GM19328 (cell line): ENCODE measurements at regions not wholly inside any gene's neighbourhood (a gene's known extent, or its start where the extent isn't known, plus 50 kb on each side); places are given as distances from the start of the nearest gene placed in this dataset.
A peak's percentile ranks its signal among the peaks of the same experiment; 100 is the strongest.
"Not testable (repeated sequence)": the region's sequence is repeated elsewhere in the genome, so short reads cannot be mapped to it uniquely, and the experiment has no call there.

ENCODE experiments used
- ATAC-seq: cut with Tn5 transposase; IDR thresholded peaks from one replicate; pipeline ENCODE4 v1.9.1; 2021; ENCODE audit warnings: mild to moderate bottlenecking, moderate library complexity; ENCODE audit not compliant: unreplicated experiment

DNA sequence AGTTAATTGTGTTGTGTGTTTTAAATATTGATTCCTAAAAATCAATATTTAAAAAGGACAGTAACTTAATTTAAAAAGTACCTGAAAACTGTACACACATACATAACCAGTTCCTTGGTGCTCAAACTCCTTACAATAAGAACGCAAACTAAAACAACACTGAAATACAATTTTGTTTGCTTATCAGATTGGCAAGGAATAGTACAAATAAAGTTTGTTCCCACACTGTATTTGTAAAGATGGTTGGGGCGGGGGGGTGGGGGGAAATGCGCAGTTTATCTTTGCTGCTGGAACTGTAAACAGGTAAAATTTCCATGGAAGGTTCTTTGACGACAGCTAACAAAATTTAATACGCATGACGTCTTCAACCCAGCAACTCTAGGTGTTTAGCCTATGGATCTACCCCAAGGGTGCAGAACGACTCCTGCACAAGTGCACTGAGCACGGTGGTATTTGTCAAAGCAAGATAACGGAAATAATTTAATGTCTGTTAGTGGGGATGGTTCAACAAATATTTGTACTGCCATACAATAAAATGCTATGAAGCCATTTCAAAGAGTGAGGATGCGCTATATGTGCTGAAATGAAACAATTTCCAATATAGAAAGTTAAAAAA is 96.5 kb downstream of the ING1 start:
- no peak for ATAC-seq

DNA sequence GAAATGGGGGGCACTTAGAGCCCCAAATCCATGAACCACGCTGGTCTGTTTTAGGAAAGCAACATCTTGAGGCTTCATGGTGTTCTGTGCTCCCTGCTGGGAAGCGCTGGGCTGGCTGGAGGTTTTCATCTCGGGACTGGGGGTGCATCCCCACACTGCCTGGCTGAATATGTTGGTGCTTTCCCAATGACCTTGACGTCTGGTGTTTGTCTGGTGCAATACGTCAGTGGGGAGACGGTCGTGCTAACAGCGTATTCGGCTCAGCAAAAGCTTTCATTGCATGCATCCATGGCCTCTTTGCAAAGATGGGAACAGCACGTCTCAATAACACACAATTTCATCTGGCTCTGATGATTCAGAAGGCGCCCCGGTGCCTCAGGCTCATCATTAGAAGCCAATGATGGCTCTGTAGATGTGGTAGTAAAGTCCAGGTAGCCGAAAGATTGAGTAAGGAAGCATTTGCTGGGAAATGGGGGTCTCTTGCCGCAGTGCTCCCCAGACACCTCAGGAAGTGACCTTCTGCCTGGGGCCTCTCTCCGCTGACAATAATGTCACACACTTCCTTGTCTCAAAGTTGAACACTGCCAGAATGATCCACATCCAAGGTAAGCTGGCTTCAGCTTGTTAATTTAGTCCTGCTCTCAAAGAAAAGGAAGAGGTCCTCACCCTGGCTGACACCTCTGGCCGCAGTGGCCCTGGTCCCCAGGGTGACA is 97.7 kb downstream of the ING1 start:
- no peak for ATAC-seq

DNA sequence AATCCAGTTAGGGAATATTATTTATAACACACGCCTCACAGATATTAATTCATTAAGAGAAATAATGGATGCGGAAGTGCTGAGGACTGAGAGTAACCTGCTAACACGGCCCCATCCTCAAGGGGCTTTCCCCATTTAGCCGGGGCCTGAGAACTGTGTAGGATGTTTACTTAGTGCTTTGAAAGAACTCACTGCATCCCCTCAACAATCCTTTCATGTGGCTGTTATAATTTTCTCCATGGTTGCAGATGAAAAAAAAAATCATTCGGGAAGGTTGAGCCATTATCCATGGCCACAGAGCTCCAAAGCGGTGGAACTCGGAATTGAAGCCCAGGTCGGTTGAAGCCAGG is 98.2 kb downstream of the ING1 start:
- no peak for ATAC-seq

GRCh38 chr13:110812121-110812868 is 98.8 kb downstream of the ING1 start:
- no peak for ATAC-seq

DNA sequence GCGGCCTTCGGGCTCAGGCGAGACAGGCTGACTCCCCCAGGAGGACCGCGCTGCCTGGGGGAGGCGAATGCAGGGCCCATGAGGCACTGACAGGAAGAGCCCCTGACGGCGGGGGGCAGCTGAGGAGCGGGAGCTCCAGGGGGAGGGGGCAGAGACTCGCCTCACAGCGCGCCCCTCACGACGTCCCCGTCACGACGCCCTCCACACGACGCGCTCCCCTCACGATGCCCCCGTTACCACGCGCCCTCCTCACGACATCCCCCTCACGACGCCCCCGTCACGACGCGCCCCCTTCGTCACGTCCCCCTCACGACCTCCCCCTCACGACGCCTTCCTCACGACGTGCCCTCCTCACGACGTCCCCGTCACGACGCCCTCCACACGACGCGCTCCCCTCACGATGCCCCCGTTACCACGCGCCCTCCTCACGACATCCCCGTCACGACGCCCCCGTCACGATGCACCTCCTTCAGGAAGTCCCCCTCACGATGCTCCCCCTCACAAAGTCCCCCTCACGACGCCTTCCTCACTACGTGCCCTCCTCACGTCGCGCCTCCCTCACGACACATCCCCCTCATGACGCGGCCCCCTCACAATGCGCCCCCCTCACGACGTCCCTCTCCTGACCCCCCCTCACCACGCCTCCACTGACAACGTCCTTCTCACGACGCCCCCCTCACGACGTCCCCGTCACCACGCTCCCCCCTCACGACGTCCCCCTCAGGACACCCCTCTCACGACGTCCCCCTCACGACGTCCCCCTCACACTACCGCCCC is 99.6 kb downstream of the ING1 start:
- no peak for ATAC-seq

- no peak for ATAC-seq
Measured at GRCh38 chr13:110813646-110814624, 100.4 kb downstream of the ING1 start.

DNA sequence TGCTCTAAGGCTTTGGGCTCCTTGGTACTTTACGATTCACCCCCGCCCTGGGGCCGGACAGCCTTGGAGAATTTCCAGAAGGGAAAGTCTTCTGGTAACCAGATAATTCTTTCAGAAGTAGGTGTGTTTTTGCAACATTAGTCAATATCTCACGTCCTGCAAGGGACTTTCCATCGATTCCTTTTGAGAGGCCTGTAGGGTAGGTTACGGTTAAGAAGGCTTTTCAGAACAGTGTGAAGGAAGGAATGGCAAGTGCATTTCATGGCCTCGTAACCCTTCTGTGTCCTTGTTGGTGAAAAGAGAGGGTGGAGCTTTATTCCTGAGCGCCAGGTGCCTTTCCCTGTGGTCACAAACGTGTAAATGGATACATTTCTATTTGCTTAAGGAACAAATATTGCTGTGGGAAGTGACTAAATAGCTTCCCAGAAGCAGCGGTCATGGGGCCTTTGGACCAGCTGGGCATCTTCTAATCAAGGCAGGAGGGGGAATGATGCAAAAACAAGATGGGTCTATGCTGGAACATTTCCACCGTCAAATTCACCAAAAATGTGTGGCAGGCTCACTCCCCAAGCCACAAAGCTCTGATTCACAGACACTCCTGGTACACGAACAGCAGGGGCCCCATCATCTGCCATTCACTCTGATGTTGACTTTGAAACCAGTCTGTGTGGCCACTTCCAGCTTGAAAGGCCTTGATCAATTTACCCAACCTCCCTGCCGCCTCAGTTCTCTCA is 99.2 kb downstream of the ANKRD10 start:
- ATAC-seq: no peak

GRCh38 chr13:110816500-110816899 is 98.4 kb downstream of the ANKRD10 start:
- no peak for ATAC-seq

- ATAC-seq: no peak
Measured at GRCh38 chr13:110817143-110817542, 97.7 kb downstream of the ANKRD10 start.

DNA sequence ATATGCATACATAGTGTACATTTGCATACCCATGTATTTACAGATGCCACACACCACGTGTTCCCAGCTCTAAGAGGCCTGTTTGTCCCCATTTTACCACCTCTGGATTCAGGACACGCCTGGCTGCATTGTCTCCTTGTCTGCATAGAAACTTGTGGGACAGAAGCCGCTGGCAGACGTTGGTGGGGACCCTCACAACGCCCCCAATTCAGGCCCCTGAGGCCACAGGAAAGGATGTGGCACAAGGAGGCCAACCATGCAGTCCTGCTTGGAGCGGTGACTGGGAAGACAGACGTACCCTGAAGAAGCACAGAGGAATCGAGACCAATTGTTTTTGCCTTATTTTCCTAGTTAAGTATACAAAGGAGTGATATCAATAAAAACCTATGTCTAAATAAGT is 96.1 kb downstream of the ANKRD10 start:
- no peak for ATAC-seq

- peak; percentile 65 for ATAC-seq
Measured at GRCh38 chr13:110819203-110820014, 95.5 kb downstream of the ANKRD10 start.

GRCh38 chr13:110820322-110820721 is 94.5 kb downstream of the ANKRD10 start:
- no peak for ATAC-seq

GRCh38 chr13:110821837-110822668 is 92.8 kb downstream of the ANKRD10 start:
- ATAC-seq: not testable (repeated sequence)

- ATAC-seq: no peak
Measured at GRCh38 chr13:110822669-110822945, 92.3 kb downstream of the ANKRD10 start.

GRCh38 chr13:110824702-110825300 is 90.1 kb downstream of the ANKRD10 start:
- no peak for ATAC-seq

- no peak for ATAC-seq
Measured at GRCh38 chr13:110825516-110825915, 89.4 kb downstream of the ANKRD10 start.

DNA sequence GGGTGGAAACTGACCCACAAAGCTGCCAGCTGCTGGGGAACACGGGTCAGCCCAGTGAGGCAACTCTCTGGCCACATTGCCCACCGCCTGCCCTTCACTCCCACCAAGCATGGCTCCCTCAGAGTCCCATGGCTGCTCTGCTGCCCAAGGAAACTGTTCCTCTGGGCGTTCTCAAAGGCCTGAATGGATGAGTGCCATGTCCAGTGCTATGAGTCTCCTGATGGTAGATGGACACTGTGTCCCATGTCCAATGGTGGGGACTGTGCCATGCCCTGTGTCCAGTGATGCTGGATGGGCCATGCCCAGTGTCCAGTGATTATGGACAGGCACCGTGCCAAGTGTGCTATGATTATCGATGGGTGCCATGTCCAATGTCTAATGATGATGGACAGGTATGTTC is 88.8 kb downstream of the ANKRD10 start:
- no peak for ATAC-seq
